ENCODE measurements at regions not wholly inside any gene's neighbourhood (a gene's known extent, or its start where the extent isn't known, plus 50 kb on each side); places are given as distances from the start of the nearest gene placed in this dataset.

- TF ChIP-seq FOXM1 (IDR thresholded peaks at IDR 0.05; ENCODE audit: borderline replicate concordance) (no peak), SUZ12 (IDR thresholded peaks at IDR 0.05) (no peak), SP1 (IDR thresholded peaks at IDR 0.05) (no peak), HDGF (IDR thresholded peaks at IDR 0.05; ENCODE audit: borderline replicate concordance) (no peak), PKNOX1 (IDR thresholded peaks at IDR 0.05) (no peak), FOXK2 (IDR thresholded peaks at IDR 0.05) (no peak), BHLHE40 (IDR thresholded peaks at IDR 0.05; ENCODE audit: borderline replicate concordance) (no peak), FOXA1 (IDR thresholded peaks at IDR 0.05) (no peak)
Measured at GRCh38 chr13:76683854-76684253, 202.4 kb downstream of the KCTD12 start.

All from HEK293T (cell line).